NB4 (cell line): ENCODE measurements at regions not wholly inside any gene's neighbourhood (a gene's known extent, or its start where the extent isn't known, plus 50 kb on each side); places are given as distances from the start of the nearest gene placed in this dataset.

Experiments
- MYC ChIP-seq: IDR thresholded peaks from 2 replicates; pipeline ENCODE4 v1.6.1; 2011; ENCODE audit warnings: low read depth, low read length
- POLR2A ChIP-seq: IDR thresholded peaks from 2 replicates; pipeline ENCODE4 v1.6.1; 2011; ENCODE audit warnings: mild to moderate bottlenecking; ENCODE audit not compliant: insufficient read length; ENCODE audit errors: extremely low read depth
- TF ChIP-seq, protein P1 (sequence below): IDR thresholded peaks from one replicate; pipeline ENCODE4 v1.5.1; 2012; ENCODE audit warnings: low read depth, low read length
- TF ChIP-seq, protein P2 (sequence below): IDR thresholded peaks from 2 replicates; pipeline ENCODE4 v1.6.1; 2011; ENCODE audit warnings: low read depth, low read length

DNA sequence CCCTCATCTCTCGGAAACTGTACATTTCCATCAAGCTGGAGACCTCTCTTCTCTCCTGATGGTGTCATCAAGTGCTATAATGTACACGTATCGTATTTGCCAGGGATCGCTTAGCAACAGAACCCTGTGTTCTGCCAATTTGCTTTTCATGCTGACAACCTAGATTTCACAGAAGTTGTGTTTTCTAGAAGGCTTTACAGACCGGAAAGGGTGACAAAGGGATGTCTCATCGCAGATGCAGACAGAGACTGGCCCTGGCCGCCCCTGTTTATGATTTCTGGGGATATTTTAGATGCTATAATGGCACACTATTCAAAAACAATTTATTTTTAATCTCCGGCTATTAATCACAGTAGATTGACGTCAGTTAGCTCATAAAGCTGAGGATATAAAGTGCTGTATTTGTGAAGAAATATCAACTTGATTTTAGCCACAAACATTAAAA lies 291.4 kb downstream of the IRS2 start:
- TF ChIP-seq, protein P1, sequence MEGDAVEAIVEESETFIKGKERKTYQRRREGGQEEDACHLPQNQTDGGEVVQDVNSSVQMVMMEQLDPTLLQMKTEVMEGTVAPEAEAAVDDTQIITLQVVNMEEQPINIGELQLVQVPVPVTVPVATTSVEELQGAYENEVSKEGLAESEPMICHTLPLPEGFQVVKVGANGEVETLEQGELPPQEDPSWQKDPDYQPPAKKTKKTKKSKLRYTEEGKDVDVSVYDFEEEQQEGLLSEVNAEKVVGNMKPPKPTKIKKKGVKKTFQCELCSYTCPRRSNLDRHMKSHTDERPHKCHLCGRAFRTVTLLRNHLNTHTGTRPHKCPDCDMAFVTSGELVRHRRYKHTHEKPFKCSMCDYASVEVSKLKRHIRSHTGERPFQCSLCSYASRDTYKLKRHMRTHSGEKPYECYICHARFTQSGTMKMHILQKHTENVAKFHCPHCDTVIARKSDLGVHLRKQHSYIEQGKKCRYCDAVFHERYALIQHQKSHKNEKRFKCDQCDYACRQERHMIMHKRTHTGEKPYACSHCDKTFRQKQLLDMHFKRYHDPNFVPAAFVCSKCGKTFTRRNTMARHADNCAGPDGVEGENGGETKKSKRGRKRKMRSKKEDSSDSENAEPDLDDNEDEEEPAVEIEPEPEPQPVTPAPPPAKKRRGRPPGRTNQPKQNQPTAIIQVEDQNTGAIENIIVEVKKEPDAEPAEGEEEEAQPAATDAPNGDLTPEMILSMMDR = no peak
- TF ChIP-seq POLR2A = no peak
- no peak for TF ChIP-seq MYC
- TF ChIP-seq, protein P2, sequence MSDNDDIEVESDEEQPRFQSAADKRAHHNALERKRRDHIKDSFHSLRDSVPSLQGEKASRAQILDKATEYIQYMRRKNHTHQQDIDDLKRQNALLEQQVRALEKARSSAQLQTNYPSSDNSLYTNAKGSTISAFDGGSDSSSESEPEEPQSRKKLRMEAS = no peak
